Lower leg skin (tissue), 3 donors: ENCODE measurements at regions not wholly inside any gene's neighbourhood (a gene's known extent, or its start where the extent isn't known, plus 50 kb on each side); places are given as distances from the start of the nearest gene placed in this dataset.

Experiments
- POLR2A ChIP-seq, 2 donors: fragments of 450-650 bp; IDR thresholded peaks; one replicate each; pipeline ENCODE4 v1.6.1; 2016 to 2017; ENCODE audit warnings: antibody characterized with exemption in 2 of 2, mild to moderate bottlenecking in 1 of 2, moderate library complexity in 1 of 2
- TF ChIP-seq, protein P1 (sequence below), 3 donors: fragments of 450-650 bp; IDR thresholded peaks; one replicate each; pipeline ENCODE4 v1.5.1; 2016; ENCODE audit warnings: antibody characterized with exemption in 3 of 3, mild to moderate bottlenecking in 3 of 3, moderate library complexity in 2 of 3

DNA sequence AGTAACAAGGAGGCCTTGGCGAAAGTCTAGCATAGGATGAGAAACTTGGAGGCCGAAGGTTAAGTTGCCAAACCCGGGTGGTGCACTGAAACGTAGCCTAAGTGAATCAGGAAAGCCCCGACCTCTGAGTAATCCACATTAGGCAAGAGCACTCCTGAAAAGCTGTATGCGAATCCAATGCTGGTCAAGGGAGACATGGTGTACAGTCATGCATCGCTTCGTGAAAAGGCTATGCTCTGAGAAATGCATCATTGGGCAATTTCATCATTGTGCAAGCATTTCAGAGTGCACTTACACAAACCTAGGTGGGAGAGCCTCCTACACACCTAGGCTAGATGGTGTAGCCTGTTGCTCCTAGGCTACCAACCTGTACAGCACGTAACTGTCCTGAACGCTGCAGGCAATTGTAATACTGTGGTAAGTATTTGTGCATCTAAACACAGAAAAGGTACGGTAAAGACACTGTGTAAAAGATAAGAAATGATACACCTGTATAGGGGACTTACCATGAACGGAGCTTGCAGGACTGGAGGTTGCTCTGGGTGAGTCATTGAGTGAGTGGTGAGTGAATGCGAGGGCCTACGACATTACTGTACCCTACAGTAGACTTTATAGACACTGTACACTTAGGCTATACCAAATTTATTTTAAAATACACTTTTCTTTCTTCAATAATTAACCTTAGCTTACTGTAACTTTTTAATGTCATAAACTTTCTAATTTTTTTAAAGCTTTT lies 222.5 kb downstream of the SHQ1 start:
- TF ChIP-seq, protein P1, sequence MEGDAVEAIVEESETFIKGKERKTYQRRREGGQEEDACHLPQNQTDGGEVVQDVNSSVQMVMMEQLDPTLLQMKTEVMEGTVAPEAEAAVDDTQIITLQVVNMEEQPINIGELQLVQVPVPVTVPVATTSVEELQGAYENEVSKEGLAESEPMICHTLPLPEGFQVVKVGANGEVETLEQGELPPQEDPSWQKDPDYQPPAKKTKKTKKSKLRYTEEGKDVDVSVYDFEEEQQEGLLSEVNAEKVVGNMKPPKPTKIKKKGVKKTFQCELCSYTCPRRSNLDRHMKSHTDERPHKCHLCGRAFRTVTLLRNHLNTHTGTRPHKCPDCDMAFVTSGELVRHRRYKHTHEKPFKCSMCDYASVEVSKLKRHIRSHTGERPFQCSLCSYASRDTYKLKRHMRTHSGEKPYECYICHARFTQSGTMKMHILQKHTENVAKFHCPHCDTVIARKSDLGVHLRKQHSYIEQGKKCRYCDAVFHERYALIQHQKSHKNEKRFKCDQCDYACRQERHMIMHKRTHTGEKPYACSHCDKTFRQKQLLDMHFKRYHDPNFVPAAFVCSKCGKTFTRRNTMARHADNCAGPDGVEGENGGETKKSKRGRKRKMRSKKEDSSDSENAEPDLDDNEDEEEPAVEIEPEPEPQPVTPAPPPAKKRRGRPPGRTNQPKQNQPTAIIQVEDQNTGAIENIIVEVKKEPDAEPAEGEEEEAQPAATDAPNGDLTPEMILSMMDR (IDR thresholded peaks at IDR 0.05), result no peak
- TF ChIP-seq POLR2A (IDR thresholded peaks at IDR 0.05), result no peak
